IMR-90 (cell line): ENCODE measurements at regions not wholly inside any gene's neighbourhood (a gene's known extent, or its start where the extent isn't known, plus 50 kb on each side); places are given as distances from the start of the nearest gene placed in this dataset.

Experiments
- ATAC-seq: fragments of 200-7000 bp; cut with Tn5 transposase; 2 replicates; pipeline ENCODE4 v1.9.1; 2020; ENCODE audit warnings: low read depth, mild to moderate bottlenecking, moderate library complexity
- BruUV-seq: library from RNA; stranded (reverse); fragments of 400-500 nt; replicated peaks from 2 replicates; lab custom pipeline; 2021; lab: Mats Ljungman, UMichigan
- CTCF ChIA-PET: fragments of 300-600 bp; formaldehyde crosslinking; extraction: SDS; loops from one replicate; lab custom pipeline; 2021; ENCODE audit warnings: antibody characterized with exemption; lab: Yijun Ruan, JAX
- POLR2A ChIA-PET: fragments of 300-600 bp; sonication (Branson Sonifier 250); formaldehyde crosslinking; loops from one replicate; lab custom pipeline; 2022; ENCODE audit warnings: antibody characterized with exemption; ENCODE audit not compliant: unreplicated experiment; lab: Charles Lee
- DNase-seq: peaks from one replicate; pipeline ENCODE4 v3.0.0; 2013
- H2AFZ ChIP-seq: replicated peaks from 2 replicates; pipeline ENCODE3; 2013; ENCODE audit warnings: low read length, mild to moderate bottlenecking; ENCODE audit not compliant: poor library complexity
- H2AK5ac ChIP-seq: 2 replicates; pipeline ENCODE4 v1.6.1; 2013; ENCODE audit warnings: low read depth, low read length, inconsistent platforms
- H2AK9ac ChIP-seq: replicated peaks from 2 replicates; pipeline ENCODE3; 2013; ENCODE audit warnings: mild to moderate bottlenecking, low read depth, low read length, moderate library complexity; ENCODE audit not compliant: poor library complexity
- H2BK120ac ChIP-seq: 2 replicates; pipeline ENCODE4 v1.6.1; 2013; ENCODE audit warnings: low read depth, low read length, inconsistent platforms
- H2BK15ac ChIP-seq: 3 replicates; pipeline ENCODE4 v1.6.1; 2013; ENCODE audit warnings: low read depth, low read length, inconsistent platforms
- H2BK20ac ChIP-seq: 2 replicates; pipeline ENCODE4 v1.6.1; 2013; ENCODE audit warnings: low read depth, mild to moderate bottlenecking, inconsistent platforms, low read length, moderate library complexity
- H2BK5ac ChIP-seq: 2 replicates; pipeline ENCODE4 v1.6.1; 2013; ENCODE audit warnings: mild to moderate bottlenecking, low read depth, low read length, inconsistent platforms; ENCODE audit not compliant: poor library complexity, severe bottlenecking
- H3K14ac ChIP-seq: replicated peaks from 2 replicates; pipeline ENCODE4 v1.6.1; 2013; ENCODE audit warnings: low read depth, low read length, inconsistent platforms
- H3K18ac ChIP-seq: 2 replicates; pipeline ENCODE4 v1.6.1; 2013; ENCODE audit warnings: low read depth, low read length, control low read depth
- H3K23ac ChIP-seq: 2 replicates; pipeline ENCODE4 v1.6.1; 2013; ENCODE audit warnings: low read depth, low read length, inconsistent platforms
- H3K27ac ChIP-seq: 2 replicates; pipeline ENCODE4 v1.5.1; 2013; ENCODE audit warnings: mild to moderate bottlenecking, control low read depth, low read length; ENCODE audit not compliant: insufficient read depth
- H3K27me3 ChIP-seq: 2 replicates; pipeline ENCODE4 v1.6.1; 2013; ENCODE audit warnings: low read length; ENCODE audit not compliant: control insufficient read depth, insufficient read depth
- H3K36me3 ChIP-seq: 2 replicates; pipeline ENCODE4 v1.6.1; 2013; ENCODE audit warnings: low read length, mixed read lengths; ENCODE audit not compliant: control insufficient read depth, insufficient read depth
- H3K4ac ChIP-seq: 2 replicates; pipeline ENCODE4 v1.6.1; 2013; ENCODE audit warnings: low read depth, low read length, inconsistent platforms
- H3K4me1 ChIP-seq: 2 replicates; pipeline ENCODE4 v1.6.1; 2013; ENCODE audit warnings: low read length, mixed read lengths; ENCODE audit not compliant: control insufficient read depth, insufficient read depth
- H3K4me2 ChIP-seq: 2 replicates; pipeline ENCODE4 v1.6.1; 2013; ENCODE audit warnings: low read depth, mild to moderate bottlenecking, control low read depth, low read length, moderate library complexity
- H3K4me3 ChIP-seq: 2 replicates; pipeline ENCODE4 v1.5.1; 2013; ENCODE audit warnings: low read depth, mild to moderate bottlenecking, control low read depth, low read length, moderate library complexity; ENCODE audit not compliant: insufficient read depth
- H3K56ac ChIP-seq: 2 replicates; pipeline ENCODE4 v1.6.1; 2013; ENCODE audit warnings: low read length, inconsistent platforms; ENCODE audit not compliant: insufficient read depth; ENCODE audit errors: extremely low read depth
- H3K79me1 ChIP-seq, 2 experiments: 2 replicates each; pipeline ENCODE4 v1.6.1; 2013; ENCODE audit warnings: low read length in 2 of 2, inconsistent platforms in 1 of 2, low read depth in 1 of 2
- H3K9ac ChIP-seq: 2 replicates; pipeline ENCODE4 v1.6.1; 2013; ENCODE audit warnings: low read depth, low read length, control low read depth
- H3K9me1 ChIP-seq: 2 replicates; pipeline ENCODE4 v1.6.1; 2013; ENCODE audit warnings: low read length, inconsistent platforms; ENCODE audit not compliant: insufficient read depth
- H3K9me3 ChIP-seq: 2 replicates; pipeline ENCODE4 v1.6.1; 2013; ENCODE audit warnings: low read length; ENCODE audit not compliant: control insufficient read depth, insufficient read depth
- H4K20me1 ChIP-seq: 2 replicates; pipeline ENCODE4 v1.6.1; 2013; ENCODE audit warnings: low read length, inconsistent platforms; ENCODE audit not compliant: insufficient read depth
- H4K5ac ChIP-seq: 2 replicates; pipeline ENCODE4 v1.6.1; 2013; ENCODE audit warnings: mild to moderate bottlenecking, low read depth, low read length, control low read depth
- H4K8ac ChIP-seq, 2 experiments: 2 replicates each; pipeline ENCODE4 v1.6.1; 2013; ENCODE audit warnings: low read depth in 2 of 2, low read length in 2 of 2, control low read depth in 1 of 2, inconsistent platforms in 1 of 2
- H4K91ac ChIP-seq: 2 replicates; pipeline ENCODE4 v1.6.1; 2013; ENCODE audit warnings: low read depth, low read length, inconsistent platforms; ENCODE audit not compliant: insufficient read depth
- BHLHE40 ChIP-seq: fragments of 150-350 bp; IDR thresholded peaks from 2 replicates; pipeline ENCODE4 v1.6.1; 2016; ENCODE audit warnings: mild to moderate bottlenecking, low read depth, low read length
- CEBPB ChIP-seq: IDR thresholded peaks from 2 replicates; pipeline ENCODE4 v1.6.1; 2012; ENCODE audit warnings: low read depth, low read length, improper control_type of control experiment
- CHD1 ChIP-seq: IDR thresholded peaks from 2 replicates; pipeline ENCODE4 v1.6.1; 2012; ENCODE audit warnings: low read depth, low read length, improper control_type of control experiment
- CTCF ChIP-seq: conservative IDR thresholded peaks from 2 replicates; pipeline ENCODE4 v1.5.1; 2012; ENCODE audit warnings: mild to moderate bottlenecking, low read depth, low read length, improper control_type of control experiment
- ELK1 ChIP-seq: fragments of 150-350 bp; IDR thresholded peaks from 2 replicates; pipeline ENCODE4 v1.6.1; 2016; ENCODE audit warnings: low read depth, mild to moderate bottlenecking, low read length, moderate library complexity, borderline replicate concordance
- FOS ChIP-seq: fragments of 150-350 bp; IDR thresholded peaks from 2 replicates; pipeline ENCODE4 v1.6.1; 2016; ENCODE audit warnings: low read depth, low read length
- MAFK ChIP-seq: IDR thresholded peaks from 2 replicates; pipeline ENCODE4 v1.6.1; 2012; ENCODE audit warnings: low read depth, low read length, improper control_type of control experiment
- MAZ ChIP-seq: IDR thresholded peaks from 2 replicates; pipeline ENCODE4 v1.6.1; 2012; ENCODE audit warnings: low read depth, mild to moderate bottlenecking, low read length, improper control_type of control experiment, moderate library complexity, borderline replicate concordance
- MXI1 ChIP-seq: IDR thresholded peaks from 2 replicates; pipeline ENCODE4 v1.6.1; 2012; ENCODE audit warnings: low read depth, mild to moderate bottlenecking, low read length, moderate library complexity, borderline replicate concordance
- NFE2L2 ChIP-seq: fragments of 150-350 bp; IDR thresholded peaks from 2 replicates; pipeline ENCODE4 v1.6.1; 2016; ENCODE audit warnings: low read depth, mild to moderate bottlenecking, low read length
- POLR2A ChIP-seq: IDR thresholded peaks from 2 replicates; pipeline ENCODE4 v1.6.1; 2012; ENCODE audit warnings: mild to moderate bottlenecking, low read depth, low read length
- RAD21 ChIP-seq: IDR thresholded peaks from 2 replicates; pipeline ENCODE4 v1.6.1; 2012; ENCODE audit warnings: low read length, improper control_type of control experiment
- RCOR1 ChIP-seq: IDR thresholded peaks from 2 replicates; pipeline ENCODE4 v1.6.1; 2012; ENCODE audit warnings: mild to moderate bottlenecking, low read length, improper control_type of control experiment; ENCODE audit not compliant: insufficient replicate concordance
- RFX5 ChIP-seq: IDR thresholded peaks from 2 replicates; pipeline ENCODE4 v1.8.0; 2012; ENCODE audit warnings: low read depth, mild to moderate bottlenecking, low read length, moderate library complexity
- SMC3 ChIP-seq: fragments of 150-350 bp; IDR thresholded peaks from 2 replicates; pipeline ENCODE4 v1.6.1; 2016; ENCODE audit warnings: low read depth, mild to moderate bottlenecking, antibody characterized with exemption, low read length, moderate library complexity
- USF2 ChIP-seq: fragments of 150-350 bp; IDR thresholded peaks from 2 replicates; pipeline ENCODE4 v1.6.1; 2017; ENCODE audit warnings: mild to moderate bottlenecking, antibody characterized with exemption, low read length, low read depth
- whole genome bisulfite sequencing, 2 experiments: methylation state at CpG; one replicate each; pipeline versions ENCODE4 v1.1.5 to v1.1.7; 2013; ENCODE audit warnings: missing lambda C conversion rate in 2 of 2; ENCODE audit not compliant: insufficient read length in 1 of 2; ENCODE audit errors: extremely low coverage in 2 of 2; 5-methylcytosine and 5-hydroxymethylcytosine counted together
- dilution Hi-C: fragments of 300-500 bp; cut with HindIII; formaldehyde crosslinking; loops from one replicate; pipeline ENCODE4 v1.14.3; 2018; ENCODE audit warnings: low sequenced_read_pairs; ENCODE audit not compliant: unreplicated experiment
- in situ Hi-C: fragments of 300-500 bp; cut with MboI; formaldehyde crosslinking; loops from 3 replicates; pipeline ENCODE4 v1.14.3; 2019; ENCODE audit warnings: low sequenced_read_pairs, inconsistent platforms, mixed read lengths
- intact Hi-C: fragments of 100-400 bp; cut with micrococcal nuclease; formaldehyde crosslinking; loops from 2 replicates; pipeline ENCODE4 v1.10.0; 2022

DNA sequence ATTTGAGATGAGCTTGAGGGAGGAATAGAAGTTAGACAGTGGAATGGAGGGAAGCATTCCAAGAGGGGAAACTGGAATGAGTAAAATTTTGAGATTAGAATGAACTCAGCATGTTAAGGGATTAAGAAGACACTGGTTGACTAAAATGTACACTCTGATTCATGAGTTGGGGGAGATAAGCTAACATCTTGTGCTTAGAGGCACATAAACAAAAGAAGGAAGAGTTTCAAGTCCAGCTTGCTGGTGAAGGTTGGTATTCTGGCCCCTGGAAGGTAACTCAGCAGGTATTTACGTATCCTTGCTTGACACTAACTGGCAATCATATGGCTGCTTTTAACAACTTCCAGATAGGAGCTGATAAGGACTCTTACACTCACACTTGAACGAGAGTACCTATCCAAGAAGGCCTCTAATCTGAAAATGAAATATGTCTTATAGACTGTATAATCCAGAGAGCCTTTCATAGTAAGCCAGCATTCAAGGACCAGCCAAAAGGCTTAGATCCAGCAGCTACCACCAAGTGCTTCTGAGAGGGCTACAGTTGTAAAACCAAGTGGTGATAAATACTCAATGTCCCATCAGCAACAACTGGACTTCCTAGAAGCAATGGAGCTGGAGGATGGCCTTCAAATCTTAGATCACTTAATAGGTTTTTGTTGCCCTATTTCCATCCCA, 149.7 kb upstream of the SERP2 start:
- Histone ChIP-seq H2BK15ac (no peak overlapping the region), H4K8ac (no peak overlapping the region), H2BK5ac (no peak overlapping the region), H2BK20ac (no peak overlapping the region), H4K91ac (no peak overlapping the region), H3K23ac (no peak overlapping the region), H3K79me1 (no peaks in the 10 kb centered on the region), H3K27ac (no peak overlapping the region), H3K9me1 (peaks cover 3% of the 10 kb centered on the region; the same call in 1 of the 2 replicates), H3K18ac (peak overlapping the region; percentile 27; the same call in 1 of the 2 replicates), H3K9me3 (peaks cover 2% of the 10 kb centered on the region; the same call in 1 of the 2 replicates), H3K4me2 (no peak overlapping the region), H4K5ac (no peak overlapping the region), H2BK120ac (no peak overlapping the region), H2AK5ac (no peak overlapping the region), H3K4me3 (no peak overlapping the region), H3K56ac (no peak overlapping the region), H3K4me1 (peaks cover 8% of the 10 kb centered on the region), H3K4ac (no peak overlapping the region), H3K9ac (no peak overlapping the region), H3K14ac (no peak overlapping the region), H3K36me3 (no peaks in the 10 kb centered on the region), H2AK9ac (no peak overlapping the region), H2AFZ (no peak overlapping the region), H4K20me1 (no peaks in the 10 kb centered on the region), H3K27me3 (no peaks in the 10 kb centered on the region)
- no TSS peak for BruUV-seq
- TF ChIP-seq MAZ (no peak), SMC3 (no peak), RFX5 (no peak), MXI1 (no peak), POLR2A (no peak), ELK1 (no peak), USF2 (no peak), CHD1 (no peak), BHLHE40 (no peak), CEBPB (no peak), RCOR1 (no peak), NFE2L2 (no peak), MAFK (no peak), FOS (no peak), RAD21 (no peak), CTCF (no peak)
- intact Hi-C loops (no loop called here), in situ Hi-C loops (no loop called here), dilution Hi-C loops (no loop called here)
- ChIA-PET POLR2A (no interaction called here), CTCF (interaction anchor here (0.5 kb wide), 1 partner anchor 241 kb away, joined by 3 read pairs; no protein-coding TSS in a partner anchor)
- no CpG with 5 or more reads among the region's 2 CpGs for WGBS, 2 experiments
- ATAC-seq, result no peak
- no peak for DNase-seq
